A549 (cell line): ENCODE measurements at regions not wholly inside any gene's neighbourhood (a gene's known extent, or its start where the extent isn't known, plus 50 kb on each side); places are given as distances from the start of the nearest gene placed in this dataset.

Experiments used
- small RNA-seq, 6 experiments: library from RNA; depleted of rRNA; stranded (forward); fragments of <200 nt; gene quantifications; one replicate each; pipeline ENCODE3, GENCODE V24; 2012

Small RNAs in the stretch of these regions (small RNA-seq; reads per million reads assigned to genes)
- gene AC009474.2: 0 reads per million in 6 experiments
